HG02588 (cell line): ENCODE measurements at regions not wholly inside any gene's neighbourhood (a gene's known extent, or its start where the extent isn't known, plus 50 kb on each side); places are given as distances from the start of the nearest gene placed in this dataset.
"Not testable (repeated sequence)": the region's sequence is repeated elsewhere in the genome, so short reads cannot be mapped to it uniquely, and the experiment has no call there.

ENCODE experiments used
- ATAC-seq: cut with Tn5 transposase; IDR thresholded peaks from one replicate; pipeline ENCODE4 v1.9.1; 2021; ENCODE audit warnings: mild to moderate bottlenecking, moderate library complexity; ENCODE audit not compliant: unreplicated experiment

- no peak for ATAC-seq
Observed at GRCh38 chr3:166274351-166275023, 437.3 kb upstream of the BCHE start.

GRCh38 chr3:166270429-166270828 lies 433.2 kb upstream of the BCHE start:
- ATAC-seq = no peak

- ATAC-seq = no peak
Observed at GRCh38 chr3:166265153-166265552, 427.9 kb upstream of the BCHE start.

- no peak for ATAC-seq
Observed at GRCh38 chr3:166263460-166263859, 426.2 kb upstream of the BCHE start.

GRCh38 chr3:166258293-166258850 lies 421.1 kb upstream of the BCHE start:
- not testable (repeated sequence) for ATAC-seq

- ATAC-seq = no peak
Observed at GRCh38 chr3:166257715-166258114, 420.5 kb upstream of the BCHE start.

GRCh38 chr3:166248784-166249183 lies 411.6 kb upstream of the BCHE start:
- no peak for ATAC-seq

- no peak for ATAC-seq
Observed at GRCh38 chr3:166243511-166243910, 406.3 kb upstream of the BCHE start.

GRCh38 chr3:166223120-166223519 lies 385.9 kb upstream of the BCHE start:
- ATAC-seq = no peak

GRCh38 chr3:166211451-166211850 lies 374.2 kb upstream of the BCHE start:
- no peak for ATAC-seq

- ATAC-seq = no peak
Observed at GRCh38 chr3:166209701-166210100, 372.5 kb upstream of the BCHE start.

GRCh38 chr3:166205158-166205557 lies 367.9 kb upstream of the BCHE start:
- ATAC-seq = no peak

- no peak for ATAC-seq
Observed at GRCh38 chr3:166201476-166201875, 364.3 kb upstream of the BCHE start.

GRCh38 chr3:166199491-166199890 lies 362.3 kb upstream of the BCHE start:
- no peak for ATAC-seq

GRCh38 chr3:166195808-166196207 lies 358.6 kb upstream of the BCHE start:
- ATAC-seq = no peak

GRCh38 chr3:166191411-166191810 lies 354.2 kb upstream of the BCHE start:
- ATAC-seq = no peak

- no peak for ATAC-seq
Observed at GRCh38 chr3:166190360-166190759, 353.1 kb upstream of the BCHE start.

GRCh38 chr3:166187237-166187636 lies 350.0 kb upstream of the BCHE start:
- no peak for ATAC-seq

GRCh38 chr3:166186003-166186402 lies 348.8 kb upstream of the BCHE start:
- ATAC-seq = no peak

GRCh38 chr3:166177130-166177529 lies 339.9 kb upstream of the BCHE start:
- ATAC-seq = no peak

- ATAC-seq = no peak
Observed at GRCh38 chr3:166171695-166172094, 334.5 kb upstream of the BCHE start.

GRCh38 chr3:166169681-166170080 lies 332.5 kb upstream of the BCHE start:
- ATAC-seq = no peak

- no peak for ATAC-seq
Observed at GRCh38 chr3:166127969-166128368, 290.7 kb upstream of the BCHE start.
